ENCODE measurements at regions not wholly inside any gene's neighbourhood (a gene's known extent, or its start where the extent isn't known, plus 50 kb on each side); places are given as distances from the start of the nearest gene placed in this dataset.

GRCh38 chr5:148913985-148914431, 87.6 kb downstream of the ADRB2 start:
- H3K9me3 ChIP-seq, result no peaks in the 10 kb centered on the region
- TF ChIP-seq CTCF (IDR thresholded peaks at IDR 0.05), result no peak
- no peaks in the 10 kb centered on the region for H3K27me3 ChIP-seq (ENCODE audit: low read depth)
- H3K36me3 ChIP-seq, result no peaks in the 10 kb centered on the region
- H3K4me1 ChIP-seq, result peaks cover 70% of the 10 kb centered on the region
- intact Hi-C loops (cut with DNase I), result no loop called here
- ATAC-seq (peak; percentile 82 to 85), DNase-seq (no peak)
- H3K27ac ChIP-seq, result peak overlapping the region; percentile 75
- H3K4me3 ChIP-seq, result no peak overlapping the region

GRCh38 chr5:148915224-148915817, 88.9 kb downstream of the ADRB2 start:
- H3K27ac ChIP-seq, result peak overlapping the region; percentile 79
- no peaks in the 10 kb centered on the region for H3K9me3 ChIP-seq
- ATAC-seq (peak in 1 of 2 donors; percentile 18), DNase-seq (no peak)
- intact Hi-C loops (cut with DNase I), result no loop called here
- H3K27me3 ChIP-seq (ENCODE audit: low read depth), result no peaks in the 10 kb centered on the region
- no peak for TF ChIP-seq CTCF (IDR thresholded peaks at IDR 0.05)
- H3K4me3 ChIP-seq, result no peak overlapping the region
- H3K36me3 ChIP-seq, result no peaks in the 10 kb centered on the region
- H3K4me1 ChIP-seq, result peaks cover 57% of the 10 kb centered on the region

DNA sequence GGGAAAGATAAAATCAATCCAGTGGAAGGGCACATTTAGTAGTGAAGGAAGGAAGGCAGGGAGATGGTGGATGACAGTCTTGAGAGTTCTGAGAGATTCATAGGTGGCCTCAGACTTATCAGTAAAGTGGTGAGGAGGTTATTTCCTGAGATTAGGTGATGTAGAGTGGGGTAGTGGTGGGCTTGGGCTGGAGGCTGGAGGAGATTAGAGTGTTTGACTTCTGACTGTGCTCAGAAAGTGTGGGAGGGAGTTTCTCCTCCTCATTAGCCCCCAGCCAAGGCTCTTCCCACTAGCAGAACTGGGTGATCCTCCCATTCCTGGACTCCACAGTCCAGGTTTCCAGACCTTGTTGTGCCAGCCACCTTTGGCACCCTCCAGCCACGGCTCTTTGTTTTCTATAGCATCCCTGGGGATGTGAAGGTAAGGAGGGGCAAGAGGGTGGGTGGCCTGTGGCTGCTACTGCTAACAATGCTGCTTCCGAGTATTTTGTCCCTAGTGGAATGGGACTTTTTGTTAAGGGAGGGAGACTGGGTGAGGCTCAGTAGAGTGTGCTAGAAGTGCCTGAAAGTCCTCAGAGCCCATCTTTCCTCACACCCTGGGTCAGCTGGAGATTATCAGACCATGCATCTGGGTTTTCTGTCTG, 94.4 kb downstream of the ADRB2 start:
- Histone ChIP-seq H3K4me1 (peaks cover 11% of the 10 kb centered on the region), H3K36me3 (no peaks in the 10 kb centered on the region), H3K27me3 (ENCODE audit: low read depth) (no peaks in the 10 kb centered on the region), H3K9me3 (no peaks in the 10 kb centered on the region), H3K4me3 (no peak overlapping the region), H3K27ac (no peak overlapping the region)
- no peak for TF ChIP-seq CTCF (IDR thresholded peaks at IDR 0.05)
- ATAC-seq (no peak), DNase-seq (no peak)
- intact Hi-C loops (cut with DNase I), result no loop called here

- Histone ChIP-seq H3K36me3 (no peaks in the 10 kb centered on the region), H3K27me3 (ENCODE audit: low read depth) (no peaks in the 10 kb centered on the region), H3K27ac (no peak overlapping the region), H3K4me3 (no peak overlapping the region), H3K4me1 (peaks cover 9% of the 10 kb centered on the region), H3K9me3 (no peaks in the 10 kb centered on the region)
- intact Hi-C loops (cut with DNase I), result no loop called here
- ATAC-seq, result peak in 1 of 2 donors; percentile 52
- no peak for TF ChIP-seq CTCF (IDR thresholded peaks at IDR 0.05)
- DNase-seq, result no peak
Measured at GRCh38 chr5:148921350-148921749, 94.9 kb downstream of the ADRB2 start.

DNA sequence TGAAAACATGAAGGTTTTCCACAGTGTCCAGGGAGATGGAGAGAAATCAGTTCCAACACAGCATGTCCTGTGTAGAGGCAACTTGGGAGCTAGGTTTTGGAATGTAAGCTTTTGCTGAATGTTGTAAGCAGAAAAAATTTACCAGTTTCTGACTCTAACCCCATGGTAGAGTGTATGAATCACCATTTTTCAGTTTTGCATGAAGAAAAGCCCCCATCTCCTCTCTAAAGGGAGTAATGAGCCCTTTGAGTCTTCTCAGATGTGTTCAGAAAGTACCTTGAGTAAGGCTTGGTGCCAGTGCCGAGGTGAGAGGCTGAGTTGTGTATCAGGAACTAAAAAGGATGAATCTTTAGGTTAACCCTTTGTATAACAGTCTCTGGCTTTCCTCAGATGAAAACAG, 96.2 kb downstream of the ADRB2 start:
- intact Hi-C loops (cut with DNase I), result no loop called here
- Histone ChIP-seq H3K36me3 (no peaks in the 10 kb centered on the region), H3K4me3 (no peak overlapping the region), H3K27ac (no peak overlapping the region), H3K9me3 (no peaks in the 10 kb centered on the region), H3K27me3 (ENCODE audit: low read depth) (no peaks in the 10 kb centered on the region), H3K4me1 (peaks cover 9% of the 10 kb centered on the region)
- TF ChIP-seq CTCF (IDR thresholded peaks at IDR 0.05), result no peak
- ATAC-seq, result no peak
- DNase-seq, result no peak
